ENCODE measurements at regions not wholly inside any gene's neighbourhood (a gene's known extent, or its start where the extent isn't known, plus 50 kb on each side); places are given as distances from the start of the nearest gene placed in this dataset.
"Not testable (repeated sequence)": the region's sequence is repeated elsewhere in the genome, so short reads cannot be mapped to it uniquely, and the experiment has no call there.

DNA sequence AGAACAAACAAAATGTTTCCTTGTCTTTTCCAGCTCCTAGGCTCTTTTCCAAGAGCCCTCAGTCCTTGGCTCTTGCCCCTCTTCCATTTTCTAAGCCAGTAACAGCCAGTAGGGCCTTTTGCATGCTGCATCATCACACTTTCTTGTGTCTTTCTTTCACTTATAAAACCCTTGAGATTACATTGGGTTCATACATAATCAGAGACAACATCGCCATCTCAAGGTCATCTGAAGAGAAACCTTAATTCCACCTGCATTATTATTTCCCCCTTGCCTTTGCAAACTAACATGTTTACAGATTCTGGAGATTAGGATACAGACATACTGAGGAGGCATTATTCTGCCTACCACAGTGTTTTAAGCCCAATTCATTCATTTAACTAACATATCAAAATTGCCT, 697.3 kb downstream of the TRIB2 start:
- no peak for DNase-seq (ENCODE audit: low read depth)

DNA sequence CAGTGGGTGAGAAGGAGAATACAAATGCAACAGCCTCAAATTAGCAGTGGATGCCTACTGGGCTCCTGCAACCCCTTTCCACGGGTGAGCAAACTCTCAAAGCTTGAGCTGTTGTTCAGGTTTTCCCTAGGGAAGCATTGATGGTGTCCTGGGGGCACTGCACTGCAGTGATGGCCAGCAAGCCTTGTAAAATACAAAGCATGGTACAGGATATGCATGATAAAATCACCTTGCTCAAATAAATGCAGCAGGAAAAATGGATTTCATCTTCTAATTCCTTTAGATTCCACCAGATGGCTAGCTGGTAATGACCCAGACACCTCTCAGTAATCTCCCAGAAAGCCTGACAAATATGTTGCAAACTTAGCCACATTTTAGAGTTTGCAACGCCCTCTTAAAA, 698.2 kb downstream of the TRIB2 start:
- no peak for DNase-seq (ENCODE audit: low read depth)

DNA sequence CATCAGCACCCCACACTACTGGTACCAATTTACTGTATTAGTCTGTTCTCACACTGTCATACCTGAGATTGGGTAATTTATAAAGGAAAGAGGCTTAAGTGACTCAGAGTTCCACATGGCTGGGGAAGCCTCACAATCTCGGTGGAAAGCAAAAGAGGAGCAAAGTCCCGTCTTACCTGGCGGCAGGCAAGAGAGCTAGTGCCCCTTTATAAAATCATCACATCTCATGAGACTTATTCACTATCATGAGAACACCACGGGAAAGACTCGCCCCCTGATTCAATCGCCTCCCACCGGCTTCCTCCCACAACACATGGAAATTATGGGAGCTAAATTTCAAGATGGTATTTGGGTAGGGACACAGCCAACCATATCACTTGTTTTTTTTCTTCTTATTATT, 717.2 kb downstream of the TRIB2 start:
- DNase-seq (ENCODE audit: low read depth) = no peak

DNA sequence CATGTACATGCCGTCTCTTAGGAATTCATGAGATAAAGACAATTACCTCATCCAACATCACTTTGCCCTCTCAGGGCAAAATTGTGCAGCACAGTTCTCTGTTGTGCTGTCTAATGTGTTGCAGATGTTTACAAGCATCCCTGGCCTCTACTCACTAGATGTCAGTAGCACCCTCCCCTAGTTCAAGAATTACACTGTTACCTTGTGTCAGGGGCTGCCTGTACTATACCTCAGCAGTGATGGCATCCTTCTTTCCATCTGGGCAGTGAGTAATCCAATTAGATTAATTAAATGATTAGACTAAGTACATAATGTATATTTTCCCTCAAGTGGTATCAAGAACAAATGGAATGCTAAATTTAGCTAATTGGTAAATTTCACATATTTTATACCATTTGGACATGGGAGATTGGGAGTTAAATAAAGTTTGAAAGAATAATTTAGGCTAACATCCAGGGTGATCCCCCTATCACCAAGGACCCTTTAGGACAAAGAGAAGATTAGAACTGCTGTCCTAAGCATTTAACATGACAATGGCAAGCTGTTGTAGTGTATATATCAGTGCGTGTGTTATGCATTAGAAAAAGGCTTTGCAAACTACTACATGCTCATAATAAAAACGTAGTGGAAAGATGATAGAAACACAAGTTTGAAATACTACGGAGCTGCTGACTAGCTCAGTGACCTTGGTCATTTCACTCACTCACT, 727.0 kb downstream of the TRIB2 start:
- DNase-seq (ENCODE audit: low read depth) = not testable (repeated sequence)

DNA sequence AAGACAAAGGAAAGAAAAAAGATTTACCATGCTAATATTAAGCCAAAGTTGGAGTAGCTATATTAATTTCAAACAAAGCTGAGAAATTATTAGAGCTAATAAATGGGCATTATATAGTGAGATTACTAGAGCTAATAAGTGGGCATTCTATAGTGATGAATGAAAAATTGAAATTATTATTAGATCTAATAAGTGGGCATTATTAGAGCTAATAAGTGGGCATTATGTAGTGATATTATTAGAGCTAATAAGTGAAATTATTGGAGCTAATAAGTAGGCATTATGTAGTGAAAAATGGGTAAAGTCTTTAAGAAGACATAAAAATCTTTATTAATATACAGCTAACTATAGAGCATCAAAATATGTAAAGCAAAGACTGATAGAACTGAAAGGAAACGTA, 745.7 kb downstream of the TRIB2 start:
- no peak for DNase-seq (ENCODE audit: low read depth)

DNA sequence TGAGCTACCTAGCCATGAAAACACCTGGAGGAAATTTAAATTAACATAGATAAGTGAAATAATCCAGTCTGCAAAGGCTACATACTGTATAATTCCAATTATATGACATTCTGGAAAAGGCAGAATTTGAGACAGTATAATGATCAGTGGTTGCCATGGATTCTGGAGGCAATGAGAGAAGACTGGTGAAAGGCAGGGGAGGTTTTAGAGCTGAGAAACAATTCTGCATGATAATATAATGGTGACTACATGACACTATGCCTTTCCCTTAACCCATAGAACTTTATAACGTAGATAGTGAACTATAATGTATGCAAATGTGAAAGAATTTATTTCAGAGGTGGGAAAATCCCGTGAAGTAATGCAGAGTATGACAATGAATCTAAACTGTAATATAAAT, 749.3 kb downstream of the TRIB2 start:
- no peak for DNase-seq (ENCODE audit: low read depth)

DNA sequence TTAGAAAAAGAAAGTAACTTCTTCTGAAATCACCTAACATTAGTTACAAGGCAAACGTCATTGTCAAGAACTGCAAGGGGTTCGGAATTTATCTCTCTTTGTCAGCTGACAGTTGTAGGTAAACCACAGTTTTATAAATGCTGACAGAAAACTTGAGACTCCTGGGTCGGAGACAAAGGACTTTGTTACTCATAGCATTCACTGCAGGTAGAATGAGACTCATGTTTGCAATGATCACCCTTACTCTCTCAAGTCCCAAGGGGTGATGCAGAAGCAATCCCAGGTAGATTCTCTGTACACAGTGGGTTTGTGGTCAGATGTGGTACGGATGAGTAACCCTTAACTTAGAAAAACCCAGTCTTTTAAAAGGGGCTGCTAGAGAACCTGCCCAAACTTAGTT, 757.8 kb downstream of the TRIB2 start:
- DNase-seq (ENCODE audit: low read depth) = no peak

DNA sequence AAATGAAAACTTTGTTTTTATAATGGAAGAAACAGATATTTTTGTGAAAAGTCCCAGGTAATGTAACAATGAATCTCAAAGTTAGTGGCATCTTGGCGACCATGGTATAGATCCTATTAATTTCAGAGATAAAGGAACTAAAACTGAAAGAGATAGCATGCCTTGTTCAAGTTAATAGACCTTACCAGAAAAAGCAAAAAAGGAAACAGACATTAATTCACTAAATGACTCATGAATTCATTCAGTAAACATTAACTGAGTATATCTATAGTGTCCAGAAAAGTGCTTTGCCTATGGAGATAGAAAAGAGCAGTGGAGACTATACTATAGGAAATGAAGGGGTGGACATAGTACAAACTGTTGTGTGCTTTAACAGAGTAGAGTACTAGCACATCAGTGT, 763.3 kb downstream of the TRIB2 start:
- DNase-seq (ENCODE audit: low read depth) = no peak

DNA sequence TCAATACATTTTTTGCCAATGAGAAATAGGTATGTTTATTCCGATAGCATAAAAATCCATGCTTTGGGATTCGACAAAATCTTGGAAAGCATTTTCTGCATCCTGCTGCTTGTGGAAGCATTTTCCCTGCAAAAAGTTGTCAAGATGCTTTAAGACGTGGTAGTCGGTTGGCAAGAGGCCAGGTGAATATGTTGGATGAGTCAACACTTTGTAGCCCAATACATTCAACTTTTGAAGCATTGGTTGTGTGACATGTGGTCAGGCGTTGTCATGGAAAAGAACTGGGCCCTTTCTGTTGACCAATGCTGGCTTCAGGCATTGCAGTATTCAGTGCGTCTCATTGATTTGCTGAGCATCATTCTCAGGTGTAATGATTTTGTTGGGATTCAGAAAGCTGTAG, 764.5 kb downstream of the TRIB2 start:
- no peak for DNase-seq (ENCODE audit: low read depth)

DNA sequence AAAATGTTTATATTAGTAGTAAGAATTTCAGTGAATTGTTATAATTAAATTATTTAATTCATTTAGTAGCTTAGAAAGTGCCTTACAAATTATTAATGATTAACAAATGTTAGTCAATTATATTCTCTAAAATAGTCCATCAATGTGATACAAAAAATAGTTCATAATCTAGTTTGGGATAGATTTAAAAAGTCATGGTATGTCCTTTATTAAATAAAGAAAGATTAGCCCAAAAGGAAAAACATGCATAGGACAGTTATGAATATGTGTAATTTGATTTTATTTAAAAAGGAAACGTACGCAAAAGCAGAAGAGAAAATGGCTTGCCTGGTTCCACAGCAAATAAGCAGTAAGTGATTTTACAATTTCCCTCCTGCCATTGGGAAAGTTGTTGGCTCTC, 768.5 kb downstream of the TRIB2 start:
- no peak for DNase-seq (ENCODE audit: low read depth)

DNA sequence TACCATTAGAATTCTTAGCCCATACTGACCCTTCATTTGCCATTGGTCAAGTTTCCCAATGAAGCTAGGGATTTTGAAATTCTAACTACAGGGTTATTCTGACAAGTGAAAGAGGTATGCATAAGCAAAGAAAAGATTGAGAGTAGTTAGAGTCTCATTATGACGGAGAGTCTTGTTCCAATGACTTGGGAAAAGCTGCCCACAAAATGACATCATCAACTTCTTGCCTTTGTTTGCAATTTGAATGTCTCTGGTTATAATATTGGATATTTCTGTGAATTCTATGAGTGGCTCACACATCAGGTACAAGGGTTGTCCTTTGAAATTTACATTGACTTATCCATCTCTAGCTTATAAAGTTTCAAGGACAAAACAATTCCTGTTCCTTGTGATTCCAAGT, 772.2 kb downstream of the TRIB2 start:
- DNase-seq (ENCODE audit: low read depth) = no peak

DNA sequence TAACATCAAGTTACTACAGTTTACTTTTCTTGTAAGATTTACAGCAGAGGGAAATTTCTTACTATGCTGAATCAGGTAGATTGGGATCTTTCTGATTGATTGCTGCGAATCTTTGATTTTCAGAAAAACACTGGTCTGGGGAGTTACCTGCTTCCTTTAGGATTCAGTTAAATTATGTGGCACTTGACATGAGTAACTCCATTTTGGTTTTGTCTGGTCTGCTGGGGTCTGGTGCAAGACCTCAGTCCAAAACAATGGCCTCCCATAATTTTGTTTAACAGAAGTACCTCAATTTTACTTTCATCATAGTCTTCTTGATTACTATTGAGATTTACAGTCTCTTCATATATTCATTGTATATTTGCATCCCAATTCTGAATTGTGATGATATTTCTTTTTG, 775.5 kb downstream of the TRIB2 start:
- DNase-seq (ENCODE audit: low read depth) = no peak

DNA sequence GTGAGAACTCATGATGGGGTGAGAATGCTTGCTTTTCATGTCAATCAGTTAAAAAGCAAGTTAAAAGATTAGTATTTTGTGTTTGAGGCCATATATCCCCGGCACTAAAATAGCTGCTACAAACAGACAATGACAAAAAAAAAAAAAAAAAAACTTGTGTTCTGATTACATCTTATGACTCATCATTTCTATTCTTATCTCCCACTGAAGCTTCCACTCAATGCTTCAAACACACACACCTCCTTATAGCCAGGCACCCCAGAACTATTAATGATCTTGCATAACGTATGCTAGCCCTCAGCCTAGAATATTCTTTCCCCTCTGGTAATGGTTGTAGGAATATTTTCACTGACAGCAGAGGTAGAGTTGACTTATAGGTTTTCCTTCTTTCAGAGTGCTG, 778.3 kb downstream of the TRIB2 start:
- DNase-seq (ENCODE audit: low read depth) = no peak

DNA sequence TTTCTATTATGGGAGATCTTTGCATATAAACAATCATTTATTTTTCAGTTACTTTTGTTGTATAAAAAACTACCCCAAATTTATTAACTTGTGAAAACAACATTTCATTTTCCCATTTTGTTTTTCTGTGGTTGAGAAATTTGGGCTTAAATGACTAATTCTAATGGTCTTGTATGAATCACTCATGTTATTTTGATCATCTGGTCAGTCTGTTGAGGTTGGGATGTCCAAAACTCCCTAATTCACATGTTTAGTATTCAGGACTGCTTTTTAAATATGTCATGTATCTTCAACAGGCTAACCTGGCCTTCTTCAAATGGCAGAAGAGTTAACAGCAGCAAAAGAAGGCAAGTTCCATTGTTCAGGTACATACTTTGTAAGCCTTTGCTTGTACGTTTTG, 788.1 kb downstream of the TRIB2 start:
- DNase-seq (ENCODE audit: low read depth) = no peak

DNA sequence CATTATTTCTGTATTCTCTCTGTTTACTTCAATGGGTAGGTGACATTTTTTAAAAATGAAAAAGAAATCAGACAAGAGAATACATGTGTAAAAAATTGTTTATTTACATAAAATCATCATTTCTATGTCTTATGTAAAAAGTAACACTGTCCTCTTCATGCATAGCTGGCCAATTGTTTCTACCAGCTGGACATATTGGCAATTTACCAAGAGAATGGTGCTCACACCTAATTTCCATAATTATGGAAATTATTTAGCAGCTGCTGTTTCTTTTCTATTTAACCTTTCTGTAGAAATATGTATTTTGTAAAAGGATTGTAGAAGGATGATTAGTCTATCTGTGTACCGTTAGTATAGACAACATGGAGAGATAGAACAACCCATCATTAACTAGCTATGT, 791.9 kb downstream of the TRIB2 start:
- no peak for DNase-seq (ENCODE audit: low read depth)

DNA sequence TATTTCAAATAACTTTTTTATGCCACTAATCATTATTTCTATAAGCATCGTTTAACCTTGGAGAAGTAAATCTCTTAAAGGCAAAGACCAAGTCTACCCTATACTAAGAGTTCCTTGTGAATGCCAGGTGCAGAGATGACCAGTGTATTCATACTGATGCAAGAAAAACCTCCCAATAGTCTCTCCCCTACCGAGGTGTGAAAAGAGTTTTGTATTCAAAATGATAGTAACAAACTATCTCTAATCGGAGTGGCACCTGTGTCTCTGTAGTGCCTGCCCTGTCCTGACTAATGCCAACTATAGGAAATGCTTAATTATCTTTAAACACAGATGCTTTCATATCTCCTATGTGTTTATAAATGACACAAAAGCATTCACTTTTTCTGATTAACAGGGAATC, 798.5 kb downstream of the TRIB2 start:
- no peak for DNase-seq (ENCODE audit: low read depth)

DNA sequence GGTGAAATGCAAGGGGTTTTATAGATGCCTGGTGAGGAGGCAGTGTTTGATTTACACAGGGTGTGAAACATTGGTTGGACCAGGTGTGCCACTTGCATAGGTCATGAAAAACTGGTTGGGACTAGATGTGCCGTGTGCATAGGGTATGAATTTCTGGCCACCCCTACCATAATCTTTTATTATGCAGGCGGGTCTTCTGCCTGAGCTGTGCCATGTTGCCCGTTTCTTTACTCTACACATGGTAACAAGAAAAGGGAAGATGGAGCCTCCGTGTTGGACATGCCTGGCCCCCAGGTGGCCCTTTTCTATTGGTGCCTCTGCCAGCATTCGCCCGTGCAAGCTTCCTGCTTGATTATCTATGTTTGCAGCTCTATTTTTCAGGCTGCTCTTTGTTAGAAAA, 805.4 kb downstream of the TRIB2 start:
- no peak for DNase-seq (ENCODE audit: low read depth)

DNA sequence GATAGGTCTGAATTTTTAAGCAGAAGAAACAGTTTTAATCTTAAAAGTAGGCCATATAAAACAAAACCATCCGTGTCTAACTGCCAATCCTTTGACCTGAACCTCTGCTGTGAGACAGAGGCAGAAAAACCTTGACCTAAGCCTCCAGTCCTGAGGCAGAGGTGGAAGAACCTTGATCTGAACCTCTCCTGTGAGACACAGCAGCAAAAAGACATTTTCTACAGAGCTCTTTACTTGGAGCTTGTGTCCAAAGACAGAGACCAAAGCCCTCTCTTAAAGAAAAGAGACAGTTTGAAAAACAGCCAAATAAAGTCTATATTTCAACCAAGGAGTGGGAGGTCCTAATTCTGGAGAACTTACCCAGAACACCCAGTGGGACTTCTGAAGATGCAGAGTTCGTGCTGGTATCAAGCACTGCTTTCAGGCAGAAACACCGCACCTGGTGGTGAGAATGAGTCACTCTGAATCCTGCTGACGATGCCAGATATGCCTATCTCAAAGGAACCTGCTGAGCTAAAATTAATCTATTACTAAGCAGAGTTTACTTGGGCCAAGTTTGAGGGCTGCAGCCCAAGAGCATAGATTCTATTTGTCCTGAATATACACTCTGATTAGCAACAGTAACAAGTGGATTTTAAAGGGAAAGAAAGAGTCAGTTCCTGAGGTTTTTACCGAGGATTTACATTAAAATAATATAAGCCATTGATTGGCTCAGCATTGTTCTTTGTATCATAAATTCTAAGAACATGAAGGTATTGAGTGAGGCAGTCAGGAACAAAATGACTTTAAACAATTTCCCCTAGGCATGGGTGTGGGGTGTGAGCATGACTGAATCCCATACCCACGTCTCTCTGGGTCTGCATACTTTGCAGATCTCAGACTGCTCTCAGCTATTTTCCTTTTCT, 806.4 kb downstream of the TRIB2 start:
- DNase-seq (ENCODE audit: low read depth) = no peak

DNA sequence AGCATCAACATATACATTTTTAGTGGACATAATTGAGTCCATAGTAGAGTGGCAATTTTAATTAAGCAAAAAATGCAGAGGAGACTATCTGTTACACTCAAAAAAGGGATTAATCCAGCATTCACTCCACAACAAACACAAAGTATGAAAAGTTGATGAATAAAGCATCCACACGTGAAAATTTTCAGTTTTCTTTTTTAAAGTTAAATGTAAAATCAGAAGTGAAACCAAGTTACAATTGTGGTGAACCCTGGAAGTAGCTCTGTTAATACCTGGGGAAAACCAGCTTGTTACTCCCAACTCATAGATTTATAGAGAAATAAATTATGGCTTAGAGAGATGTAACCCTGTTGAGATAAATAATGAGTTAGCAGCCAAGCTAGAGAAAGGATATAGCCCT, 807.8 kb downstream of the TRIB2 start:
- no peak for DNase-seq (ENCODE audit: low read depth)

DNA sequence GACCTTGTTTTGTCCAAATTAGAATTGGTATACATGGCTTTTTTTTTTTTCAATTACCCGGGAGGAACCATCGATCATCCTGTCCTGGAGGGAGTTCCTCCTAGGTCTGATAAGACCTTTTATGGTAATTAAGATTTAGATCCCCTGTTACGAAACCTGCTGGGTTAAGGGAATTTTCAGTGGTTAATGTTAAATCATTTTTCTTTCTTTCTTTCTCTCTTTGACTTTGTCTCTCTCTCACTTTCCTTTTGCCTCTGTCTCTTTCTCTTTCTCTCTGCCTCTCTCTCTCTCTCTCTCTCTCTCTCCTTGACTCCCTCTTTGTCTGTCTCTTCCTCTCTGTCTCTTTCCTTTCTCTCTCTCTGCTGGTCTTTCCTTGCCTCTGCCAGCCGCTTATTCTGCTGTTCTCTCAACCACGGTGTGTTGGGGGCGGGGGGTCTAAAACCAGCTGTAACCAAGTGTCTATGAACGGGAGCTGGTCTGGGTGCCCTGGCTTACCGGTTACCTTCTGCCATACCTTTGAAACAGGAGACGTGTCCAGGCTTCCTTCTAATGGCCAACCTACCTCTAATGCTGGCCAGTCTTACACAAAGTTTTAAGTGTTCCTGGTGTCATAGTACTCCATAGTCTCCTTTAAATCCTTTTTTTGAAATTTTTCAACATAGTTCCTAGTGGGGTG, 815.1 kb downstream of the TRIB2 start:
- DNase-seq (ENCODE audit: low read depth) = not testable (repeated sequence)

DNA sequence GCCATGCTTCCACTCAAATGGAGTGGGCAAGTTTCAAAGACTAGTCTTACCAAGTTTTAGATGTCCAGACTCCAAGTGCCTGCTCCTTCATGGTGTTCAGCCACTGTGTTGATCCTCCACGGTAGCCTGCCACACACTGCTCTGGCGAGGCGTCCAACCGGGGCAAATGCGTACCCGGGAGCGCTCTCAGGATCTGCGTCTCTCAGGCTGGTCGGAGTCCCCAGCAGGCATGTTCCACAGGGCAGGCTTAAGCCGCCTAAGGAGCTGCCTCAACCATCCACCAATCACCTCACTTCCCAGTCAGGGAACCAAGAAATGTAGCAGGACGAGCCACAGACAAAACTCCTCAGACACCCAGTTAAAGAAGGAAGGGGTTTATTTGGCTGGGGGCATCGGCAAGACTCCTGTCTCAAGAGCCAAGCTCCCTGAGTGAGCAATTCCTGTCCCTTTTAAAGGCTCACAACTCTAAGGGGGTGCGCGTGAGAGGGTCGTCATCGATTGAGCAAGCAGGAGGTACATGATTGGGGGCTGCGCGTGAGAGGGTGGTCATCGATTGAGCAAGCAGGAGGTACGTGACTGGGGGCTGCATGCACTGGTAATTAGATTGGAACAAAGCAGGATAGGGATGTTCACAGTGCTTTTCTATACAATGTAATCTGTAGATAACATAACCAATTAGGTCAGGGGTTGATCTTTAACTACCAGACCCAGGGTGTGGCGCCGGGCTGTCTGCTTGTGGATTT, 816.2 kb downstream of the TRIB2 start:
- not testable (repeated sequence) for DNase-seq (ENCODE audit: low read depth)

DNA sequence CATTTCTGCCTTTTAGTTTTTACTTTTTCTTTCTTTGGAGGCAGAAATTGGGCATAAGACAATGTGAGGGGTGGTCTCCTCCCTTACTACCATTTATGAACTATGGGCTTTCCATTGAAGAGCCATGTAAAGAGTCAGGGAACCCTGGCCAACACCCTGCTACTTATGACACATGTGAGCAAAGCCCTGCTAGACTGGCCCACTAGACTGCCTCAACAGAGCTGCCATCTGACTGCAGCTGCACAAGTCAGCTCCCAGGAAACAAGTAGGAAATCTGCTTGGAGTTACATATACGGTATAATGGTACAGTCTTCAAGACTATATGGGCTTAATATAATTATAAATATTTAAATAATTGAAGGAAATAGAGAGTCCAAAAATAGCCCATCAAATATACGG, 816.8 kb downstream of the TRIB2 start:
- DNase-seq (ENCODE audit: low read depth) = no peak
